ENCODE measurements at regions not wholly inside any gene's neighbourhood (a gene's known extent, or its start where the extent isn't known, plus 50 kb on each side); places are given as distances from the start of the nearest gene placed in this dataset.
"Not testable (repeated sequence)": the region's sequence is repeated elsewhere in the genome, so short reads cannot be mapped to it uniquely, and the experiment has no call there.

DNA sequence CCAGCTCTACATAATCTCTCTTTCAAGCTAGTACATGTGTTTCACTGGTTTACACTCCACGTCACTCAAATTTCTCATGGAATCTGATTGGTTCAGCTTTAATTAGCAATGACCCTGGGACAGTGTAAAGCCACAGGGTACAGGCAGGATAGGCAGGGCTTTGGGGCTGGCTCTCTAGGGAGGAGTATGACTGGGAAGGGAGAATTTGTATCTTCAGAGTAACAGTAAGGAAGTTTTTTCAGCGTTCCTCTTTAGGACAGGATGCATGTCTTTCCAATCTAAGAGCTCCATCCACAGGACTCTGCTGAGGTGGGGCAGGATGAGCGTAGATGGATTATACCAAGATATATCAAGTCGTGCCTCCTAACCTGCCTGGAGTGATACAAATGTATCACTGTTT is 112.0 kb upstream of the CLEC14A start:
- TF ChIP-seq, protein P1, sequence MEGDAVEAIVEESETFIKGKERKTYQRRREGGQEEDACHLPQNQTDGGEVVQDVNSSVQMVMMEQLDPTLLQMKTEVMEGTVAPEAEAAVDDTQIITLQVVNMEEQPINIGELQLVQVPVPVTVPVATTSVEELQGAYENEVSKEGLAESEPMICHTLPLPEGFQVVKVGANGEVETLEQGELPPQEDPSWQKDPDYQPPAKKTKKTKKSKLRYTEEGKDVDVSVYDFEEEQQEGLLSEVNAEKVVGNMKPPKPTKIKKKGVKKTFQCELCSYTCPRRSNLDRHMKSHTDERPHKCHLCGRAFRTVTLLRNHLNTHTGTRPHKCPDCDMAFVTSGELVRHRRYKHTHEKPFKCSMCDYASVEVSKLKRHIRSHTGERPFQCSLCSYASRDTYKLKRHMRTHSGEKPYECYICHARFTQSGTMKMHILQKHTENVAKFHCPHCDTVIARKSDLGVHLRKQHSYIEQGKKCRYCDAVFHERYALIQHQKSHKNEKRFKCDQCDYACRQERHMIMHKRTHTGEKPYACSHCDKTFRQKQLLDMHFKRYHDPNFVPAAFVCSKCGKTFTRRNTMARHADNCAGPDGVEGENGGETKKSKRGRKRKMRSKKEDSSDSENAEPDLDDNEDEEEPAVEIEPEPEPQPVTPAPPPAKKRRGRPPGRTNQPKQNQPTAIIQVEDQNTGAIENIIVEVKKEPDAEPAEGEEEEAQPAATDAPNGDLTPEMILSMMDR (conservative IDR thresholded peaks at IDR 0.05; ENCODE audit: low read depth) = no peak
- ChIA-PET POLR2A (ENCODE audit: low non-redundant PET) (no interaction called here), CTCF (no interaction called here)
- H3K27ac ChIP-seq = no peak overlapping the region
- no peak for DNase-seq (ENCODE audit: low spot score)

DNA sequence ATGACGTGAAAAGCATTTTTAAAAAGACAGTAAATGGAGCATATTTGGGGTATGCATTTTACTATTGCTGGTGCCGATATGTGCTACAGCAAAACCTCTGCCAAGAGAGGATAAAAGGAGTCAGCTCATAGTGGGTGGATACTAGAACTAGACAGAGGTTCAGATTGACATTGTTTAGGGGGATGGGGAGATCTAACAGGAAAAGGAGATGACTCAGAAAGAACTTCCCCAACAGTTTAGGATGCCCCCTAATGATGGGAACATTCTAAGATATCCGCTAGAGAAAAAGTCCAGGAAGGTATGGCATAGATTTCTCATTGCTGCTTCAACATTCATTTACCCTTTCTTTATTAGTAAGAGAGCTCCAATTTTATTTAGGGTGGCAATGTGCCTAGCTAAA is 110.5 kb upstream of the CLEC14A start:
- no peak overlapping the region for H3K27ac ChIP-seq
- ChIA-PET CTCF (interaction anchor here (0.6 kb wide), 1 partner anchor 134 kb away, joined by 3 read pairs; no protein-coding TSS in a partner anchor), POLR2A (ENCODE audit: low non-redundant PET) (no interaction called here)
- DNase-seq (ENCODE audit: low spot score) = no peak
- TF ChIP-seq, protein P1 (conservative IDR thresholded peaks at IDR 0.05; ENCODE audit: low read depth) = no peak

DNA sequence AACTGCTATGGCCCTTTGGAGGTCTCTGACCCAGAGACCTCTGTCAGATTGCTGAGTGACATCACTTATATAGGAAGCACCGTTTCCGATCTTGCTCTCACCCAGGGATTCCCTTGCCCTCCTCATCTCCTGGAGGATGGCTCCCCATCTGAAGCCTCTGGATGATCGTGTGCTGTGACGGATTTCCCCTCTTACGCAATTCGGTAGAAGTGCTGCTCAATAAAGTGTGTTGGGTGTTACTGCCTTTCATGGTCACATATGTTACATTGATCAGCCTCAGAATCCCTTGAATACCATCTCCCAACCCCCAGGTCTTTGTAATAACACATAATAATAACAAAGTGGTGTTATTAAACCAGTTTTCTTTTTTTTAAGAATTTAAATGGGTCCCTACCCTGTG is 107.3 kb upstream of the CLEC14A start:
- POLR2A ChIA-PET (ENCODE audit: low non-redundant PET) = no interaction called here
- TF ChIP-seq, protein P1 (conservative IDR thresholded peaks at IDR 0.05; ENCODE audit: low read depth) = no peak
- DNase-seq (ENCODE audit: low spot score) = no peak
- H3K27ac ChIP-seq = no peak overlapping the region
- CTCF ChIA-PET = no interaction called here

DNA sequence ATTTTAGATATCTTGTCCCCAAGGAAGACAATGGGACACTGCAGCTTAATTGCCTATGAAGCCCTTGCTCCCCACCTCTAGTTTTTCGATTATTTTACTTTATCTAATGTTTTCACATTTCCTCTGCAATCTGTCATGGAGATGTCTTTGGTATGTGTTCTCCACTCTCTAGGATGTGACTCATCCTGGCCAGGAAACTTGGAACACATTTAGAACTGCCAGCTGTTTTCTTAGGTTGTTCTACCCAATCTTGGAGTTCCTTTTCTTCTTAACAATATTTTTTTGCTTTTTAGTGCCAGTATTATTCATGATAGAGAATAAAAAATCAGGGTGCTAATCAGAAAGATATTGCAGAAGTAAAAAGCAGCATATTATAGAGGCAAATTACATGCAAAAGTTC is 101.7 kb upstream of the CLEC14A start:
- CTCF ChIA-PET = no interaction called here
- POLR2A ChIA-PET (ENCODE audit: low non-redundant PET) = no interaction called here
- TF ChIP-seq, protein P1 (conservative IDR thresholded peaks at IDR 0.05; ENCODE audit: low read depth) = no peak
- no peak overlapping the region for H3K27ac ChIP-seq
- DNase-seq (ENCODE audit: low spot score) = peak; percentile 12

DNA sequence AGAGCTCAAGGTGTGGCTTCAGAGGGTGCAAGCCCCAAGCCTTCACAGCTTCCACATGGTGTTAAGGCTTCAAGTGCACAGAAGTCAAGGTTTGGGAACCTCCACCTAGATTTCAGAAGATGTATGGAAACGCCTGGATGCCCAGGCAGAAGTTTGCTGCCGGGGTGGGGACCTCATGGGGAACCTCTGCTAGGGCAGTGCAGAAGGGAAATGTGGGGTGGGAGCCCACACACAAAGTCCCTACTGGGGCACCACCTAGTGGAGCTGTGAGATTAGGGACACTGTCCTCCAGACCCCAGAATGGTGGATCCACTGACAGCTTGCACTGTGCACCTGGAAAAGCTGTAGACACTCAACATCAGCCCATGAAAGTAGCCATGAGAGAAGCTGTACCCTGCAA is 99.6 kb upstream of the CLEC14A start:
- CTCF ChIA-PET; DNase-seq (ENCODE audit: low spot score); POLR2A ChIA-PET (ENCODE audit: low non-redundant PET); H3K27ac ChIP-seq: not testable (repeated sequence)

DNA sequence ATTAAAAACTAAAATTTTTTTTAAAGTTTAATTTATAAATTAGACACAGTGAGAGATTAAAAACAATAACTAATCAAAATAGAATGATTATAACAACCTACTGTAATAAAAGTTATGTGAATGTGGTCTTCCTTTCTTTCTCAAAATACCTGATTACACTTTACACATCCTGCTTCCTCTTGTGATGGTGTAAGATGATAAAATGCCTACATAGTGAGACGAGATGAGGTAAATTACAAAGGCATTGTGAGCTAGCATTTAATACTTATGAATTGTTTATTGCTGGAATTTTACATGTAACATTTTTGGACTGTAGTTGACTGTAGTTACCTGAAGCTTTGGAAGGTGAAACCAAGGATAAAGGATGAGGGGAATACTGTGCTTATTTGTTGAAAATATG is 94.2 kb upstream of the CLEC14A start:
- CTCF ChIA-PET = no interaction called here
- TF ChIP-seq, protein P1 (conservative IDR thresholded peaks at IDR 0.05; ENCODE audit: low read depth) = no peak
- no peak overlapping the region for H3K27ac ChIP-seq
- DNase-seq (ENCODE audit: low spot score) = no peak
- POLR2A ChIA-PET (ENCODE audit: low non-redundant PET) = no interaction called here

DNA sequence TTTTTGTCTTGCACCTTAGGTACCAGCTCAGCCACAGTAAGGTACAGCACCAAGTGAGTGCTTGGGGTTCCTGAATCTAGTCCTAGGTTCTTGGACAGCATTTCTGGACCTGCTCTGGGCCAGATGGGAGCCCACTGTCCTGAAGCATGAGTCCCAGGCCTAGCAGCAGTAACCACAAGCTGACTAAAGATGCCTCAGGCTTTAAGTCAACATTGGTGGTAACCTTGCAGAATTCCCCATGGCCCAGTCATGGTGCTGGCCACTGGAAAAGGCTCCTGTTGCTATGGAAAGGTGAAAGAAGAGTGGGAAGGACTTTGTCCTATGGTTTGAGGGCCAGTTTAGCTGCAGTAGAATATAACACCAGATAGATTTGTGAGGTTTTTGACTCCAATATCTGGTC is 86.9 kb upstream of the CLEC14A start:
- POLR2A ChIA-PET (ENCODE audit: low non-redundant PET) = no interaction called here
- CTCF ChIA-PET = no interaction called here
- H3K27ac ChIP-seq = no peak overlapping the region
- TF ChIP-seq, protein P1 (conservative IDR thresholded peaks at IDR 0.05; ENCODE audit: low read depth) = no peak
- no peak for DNase-seq (ENCODE audit: low spot score)
